GM19035 (cell line): ENCODE measurements at regions not wholly inside any gene's neighbourhood (a gene's known extent, or its start where the extent isn't known, plus 50 kb on each side); places are given as distances from the start of the nearest gene placed in this dataset.

Source experiments
- ATAC-seq: cut with Tn5 transposase; IDR thresholded peaks from one replicate; pipeline ENCODE4 v1.9.1; 2021; ENCODE audit not compliant: unreplicated experiment

GRCh38 chr18:44518666-44519065, 162.0 kb upstream of the SETBP1 start:
- no peak for ATAC-seq

GRCh38 chr18:44520981-44521667, 159.6 kb upstream of the SETBP1 start:
- ATAC-seq, result no peak

DNA sequence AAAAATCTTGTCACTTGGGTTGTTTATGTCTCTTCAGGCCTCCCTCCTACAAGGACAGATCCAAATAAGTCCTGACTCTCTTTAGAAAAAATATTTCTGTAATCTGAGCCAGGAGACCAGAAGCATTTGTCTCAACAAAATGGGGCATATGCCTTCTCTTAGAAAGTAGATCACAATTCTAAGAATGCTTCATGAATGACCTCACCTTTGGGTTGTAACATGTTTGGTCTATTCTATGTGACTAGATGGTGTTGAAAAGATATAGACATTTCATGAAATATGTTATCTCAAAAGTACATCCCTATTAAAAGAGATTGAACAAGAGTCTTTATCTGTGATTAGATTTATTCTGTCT, 159.0 kb upstream of the SETBP1 start:
- no peak for ATAC-seq

DNA sequence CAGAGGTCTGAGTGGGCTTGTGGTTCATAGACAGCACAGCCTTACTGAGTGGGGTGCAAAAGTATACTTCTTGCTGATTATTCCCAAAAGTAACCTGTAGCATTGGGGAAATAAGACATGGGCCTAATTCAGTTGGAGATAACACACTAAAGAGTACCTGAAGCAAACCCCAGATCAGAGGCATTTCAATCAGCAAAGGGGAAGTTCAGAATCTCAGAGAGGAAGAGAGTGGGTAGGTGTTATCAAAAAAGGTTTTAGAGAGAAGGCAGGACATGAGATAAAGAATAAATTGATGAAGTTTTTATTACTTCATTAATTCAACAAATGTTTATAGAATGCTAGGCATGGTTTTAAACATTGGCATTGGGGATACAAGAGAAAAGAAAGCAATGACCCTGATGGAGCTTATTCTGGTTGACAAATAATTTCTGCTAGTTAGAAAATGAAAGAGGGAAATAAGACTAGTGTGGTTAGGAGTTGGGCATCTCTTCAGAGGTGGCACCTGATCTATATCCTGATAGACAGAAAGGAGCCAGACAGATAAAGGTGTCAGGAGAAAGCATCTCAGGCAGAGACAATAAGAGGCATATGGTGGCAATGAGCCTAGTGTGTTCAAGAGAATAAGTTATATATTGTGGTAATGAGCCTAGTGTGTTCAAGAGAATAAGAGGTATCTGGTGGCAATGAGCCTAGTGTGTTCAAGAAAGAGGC, 153.8 kb upstream of the SETBP1 start:
- no peak for ATAC-seq

DNA sequence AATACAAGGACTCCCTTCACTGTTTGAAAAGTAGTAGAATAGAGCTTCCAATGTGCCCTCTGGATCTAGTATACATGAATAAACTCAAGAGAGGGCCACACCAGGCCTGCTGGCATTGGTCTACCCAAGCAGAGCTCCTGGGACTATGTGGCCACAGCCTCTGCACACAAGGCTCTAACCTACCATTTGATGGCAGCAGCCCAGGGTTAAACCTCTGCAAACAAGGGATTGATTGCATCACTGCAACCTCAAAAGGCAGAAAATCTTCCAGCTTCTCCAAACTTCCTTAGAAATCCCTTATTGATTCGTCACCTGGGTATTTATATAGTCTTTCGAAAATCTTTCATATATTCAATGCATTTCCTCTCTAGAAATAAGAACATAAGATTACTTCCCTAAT, 147.6 kb upstream of the SETBP1 start:
- ATAC-seq, result no peak

DNA sequence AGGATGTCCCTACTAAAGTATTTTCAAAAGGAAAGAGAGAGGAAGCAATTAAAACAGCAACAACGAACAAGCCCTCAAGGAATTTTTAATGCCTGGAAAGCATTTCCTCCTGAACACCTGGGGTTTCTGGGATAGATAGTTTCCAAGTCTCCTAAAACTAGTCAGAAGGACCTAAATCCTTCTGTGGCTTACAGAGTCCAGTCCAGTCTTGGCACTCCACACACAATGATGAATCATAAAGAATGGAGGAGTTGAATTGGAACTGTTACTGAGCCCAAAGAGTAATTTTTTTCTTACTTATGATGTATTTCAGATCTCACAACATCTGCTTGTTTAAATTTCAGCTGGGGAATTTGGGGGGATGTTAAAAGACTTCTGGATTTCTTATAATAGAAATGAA, 144.6 kb upstream of the SETBP1 start:
- ATAC-seq, result no peak

GRCh38 chr18:44536619-44537018, 144.1 kb upstream of the SETBP1 start:
- no peak for ATAC-seq

DNA sequence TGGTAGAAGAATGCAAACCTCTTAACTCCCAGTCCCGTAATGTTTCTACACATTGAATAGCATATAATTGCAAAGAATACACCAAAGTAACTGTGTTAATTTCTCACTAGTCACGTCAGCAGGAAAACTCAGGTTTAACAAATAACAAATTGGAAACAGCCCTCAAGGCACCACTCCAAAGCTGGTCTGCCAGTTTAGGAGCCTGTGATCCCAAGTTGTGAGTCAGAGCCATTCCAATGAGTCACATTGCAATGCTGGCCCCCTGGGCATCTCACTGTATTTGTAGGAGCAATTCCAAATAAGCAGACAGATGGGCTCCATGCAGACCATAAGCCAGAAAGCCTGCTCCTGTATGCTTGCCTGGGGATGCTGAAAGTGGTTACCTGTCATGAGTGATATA, 143.2 kb upstream of the SETBP1 start:
- no peak for ATAC-seq

DNA sequence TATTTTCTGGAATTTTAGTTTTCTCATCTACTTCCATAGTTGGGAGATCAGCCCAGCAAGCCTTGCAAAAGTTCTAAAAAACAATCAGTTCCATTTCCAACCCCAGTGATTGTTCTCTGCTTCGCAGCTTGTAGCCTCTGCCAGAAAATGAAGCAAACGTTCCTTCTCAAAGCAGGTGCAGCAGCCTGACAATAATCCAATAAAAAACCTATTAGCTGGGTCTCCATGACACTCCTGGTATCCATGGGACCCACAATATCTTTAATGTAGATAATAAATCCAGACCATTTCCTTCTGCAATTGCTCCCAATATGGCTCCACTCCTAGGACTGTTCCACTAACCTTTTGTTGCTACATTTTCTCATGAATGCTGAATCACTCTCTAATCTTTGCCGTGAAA, 140.8 kb upstream of the SETBP1 start:
- no peak for ATAC-seq

GRCh38 chr18:44541159-44541558, 139.5 kb upstream of the SETBP1 start:
- ATAC-seq, result no peak

DNA sequence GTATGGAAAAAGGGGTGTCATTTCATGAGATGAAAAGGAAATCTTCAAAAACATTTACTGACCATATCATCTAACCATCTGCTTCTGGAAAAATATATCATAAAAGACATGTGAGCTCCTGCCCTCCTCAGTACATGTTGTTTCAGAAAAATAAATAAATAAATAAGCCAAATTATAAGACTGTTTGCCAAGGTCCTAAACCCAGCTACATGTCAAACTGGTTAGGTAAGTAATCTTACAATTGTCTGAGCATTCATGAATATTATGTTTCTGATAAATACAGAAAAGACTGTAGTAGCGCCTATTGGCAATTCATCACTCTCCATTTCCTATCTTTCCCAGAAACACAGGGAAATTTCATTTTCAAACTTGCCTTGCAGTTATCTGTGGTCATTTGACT, 138.9 kb upstream of the SETBP1 start:
- no peak for ATAC-seq

GRCh38 chr18:44543387-44543786, 137.3 kb upstream of the SETBP1 start:
- ATAC-seq, result no peak

GRCh38 chr18:44545359-44545985, 135.2 kb upstream of the SETBP1 start:
- ATAC-seq, result no peak

DNA sequence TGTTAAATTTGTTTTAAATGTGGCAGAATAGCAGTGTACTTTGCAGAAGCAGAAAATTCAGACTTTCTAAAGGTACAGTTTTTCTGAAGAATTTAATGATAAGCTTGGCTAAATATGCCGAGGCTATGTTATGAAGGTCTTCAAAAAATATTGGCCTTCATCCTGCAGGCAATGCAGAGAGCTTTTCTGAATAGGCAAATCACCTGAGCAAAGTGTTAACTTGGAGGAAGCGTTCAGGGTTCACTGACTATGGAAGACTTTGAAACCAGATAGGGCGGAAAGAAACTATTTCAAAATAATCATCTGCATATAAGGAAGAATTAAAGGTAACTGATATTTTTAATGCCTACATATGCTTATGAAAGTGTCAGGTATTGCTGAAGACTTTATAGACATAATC, 133.7 kb upstream of the SETBP1 start:
- no peak for ATAC-seq

DNA sequence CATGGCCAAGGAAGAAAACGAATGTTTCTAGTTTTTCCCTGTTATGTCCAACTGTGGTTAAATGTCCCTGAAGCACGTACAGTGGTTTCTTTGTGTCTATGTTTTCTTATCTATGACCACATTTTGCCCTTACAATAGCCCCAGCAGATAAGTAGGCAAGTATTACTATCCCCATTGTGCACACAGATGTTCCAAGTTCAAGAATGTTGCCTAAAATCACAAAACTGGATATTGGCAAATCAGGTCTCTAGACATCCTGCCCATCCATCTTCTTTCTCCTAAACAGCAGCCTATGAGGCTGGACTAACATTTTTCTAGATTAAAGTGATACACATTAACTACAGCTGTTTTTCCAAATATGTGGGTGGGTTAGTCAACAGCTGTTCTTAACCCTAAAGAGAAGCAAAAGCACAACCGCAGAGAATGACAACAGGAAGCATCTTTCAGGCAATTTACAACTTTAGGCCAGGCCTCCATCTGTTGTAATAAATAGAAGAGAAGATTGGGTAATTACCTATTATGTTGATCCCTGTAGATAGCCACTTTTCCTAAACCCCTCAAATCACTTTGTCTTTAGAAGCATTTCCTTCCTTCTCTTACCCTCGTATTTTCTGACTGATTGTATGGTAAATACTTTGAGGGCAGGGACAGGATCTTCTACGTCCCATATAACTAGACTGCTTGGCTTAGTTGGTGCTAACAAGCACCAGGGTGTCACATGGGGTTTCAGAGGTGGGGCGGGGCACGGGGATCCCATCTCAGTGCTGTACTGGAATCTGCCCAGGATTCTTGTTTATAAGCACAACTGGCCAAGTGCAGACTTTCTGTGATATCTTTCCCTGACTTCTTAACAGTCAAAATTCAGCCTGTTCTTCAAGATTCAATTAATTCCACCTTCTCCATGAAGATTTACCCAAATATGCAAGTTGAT, 132.1 kb upstream of the SETBP1 start:
- no peak for ATAC-seq

GRCh38 chr18:44552706-44553105, 128.0 kb upstream of the SETBP1 start:
- ATAC-seq, result no peak

- no peak for ATAC-seq
Observed at GRCh38 chr18:44556296-44556695, 124.4 kb upstream of the SETBP1 start.

- ATAC-seq, result no peak
Observed at GRCh38 chr18:44557616-44558151, 123.0 kb upstream of the SETBP1 start.

DNA sequence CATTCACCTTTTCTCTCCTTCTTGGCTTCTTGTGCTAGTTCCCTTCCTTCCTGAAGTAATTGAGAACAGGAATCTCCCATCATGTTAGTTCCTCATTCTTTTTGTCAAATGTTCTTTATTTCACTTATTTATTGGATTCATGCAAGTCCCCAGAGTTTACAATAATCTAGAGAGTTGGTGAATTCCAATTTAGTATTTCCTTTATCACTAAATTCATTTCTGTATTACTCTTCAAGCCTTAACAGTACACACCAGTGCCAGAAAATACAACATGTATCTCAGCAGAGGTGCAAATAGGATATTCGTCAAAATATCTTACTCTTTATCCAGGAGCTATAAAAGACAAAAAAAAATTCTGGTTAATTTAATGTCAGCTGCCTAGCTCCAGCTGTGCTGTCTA, 121.9 kb upstream of the SETBP1 start:
- ATAC-seq, result no peak

DNA sequence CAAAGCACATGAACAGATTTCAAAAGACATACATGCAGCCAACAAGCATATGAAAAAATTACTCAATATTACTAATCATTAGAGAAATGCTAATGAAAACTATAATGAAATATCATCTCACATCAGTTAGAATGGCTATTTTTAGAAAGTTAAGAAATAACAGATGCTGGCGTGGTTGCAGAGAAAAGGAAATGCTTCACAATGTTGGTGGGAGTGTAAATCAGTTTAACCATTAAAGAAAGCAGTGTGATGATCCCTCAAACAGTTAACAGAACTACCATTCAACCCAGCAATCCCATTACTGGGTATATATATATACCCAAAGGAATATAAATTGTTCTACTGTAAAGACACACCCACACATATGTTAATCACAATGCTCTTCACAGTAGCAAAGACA, 117.7 kb upstream of the SETBP1 start:
- ATAC-seq, result no peak

DNA sequence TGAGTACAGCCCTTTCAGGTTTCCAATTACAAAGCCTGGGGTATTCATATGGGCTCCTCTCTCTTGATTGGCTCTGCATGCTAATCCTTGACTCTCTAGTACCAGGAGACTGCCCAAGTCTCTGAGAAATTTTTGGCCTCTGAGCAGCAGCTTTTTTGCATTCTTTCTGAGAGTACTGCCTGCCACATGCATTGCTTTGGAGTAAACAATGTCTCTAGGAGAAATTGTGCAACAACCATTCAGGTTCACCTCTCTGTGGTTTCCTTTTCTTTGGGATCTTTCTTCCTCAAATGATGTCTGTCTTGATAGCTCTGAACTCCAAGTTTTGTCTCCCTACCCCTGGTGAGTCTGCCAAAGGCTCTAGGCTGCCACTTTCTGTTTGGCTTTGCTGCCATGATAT, 115.8 kb upstream of the SETBP1 start:
- no peak for ATAC-seq
